AG08396 (cell line): ENCODE measurements at regions not wholly inside any gene's neighbourhood (a gene's known extent, or its start where the extent isn't known, plus 50 kb on each side); places are given as distances from the start of the nearest gene placed in this dataset.
"Not testable (repeated sequence)": the region's sequence is repeated elsewhere in the genome, so short reads cannot be mapped to it uniquely, and the experiment has no call there.

Experiments
- DNase-seq: peaks from one replicate; pipeline ENCODE4 v3.0.0; 2012; ENCODE audit warnings: low spot score, mixed read lengths

DNA sequence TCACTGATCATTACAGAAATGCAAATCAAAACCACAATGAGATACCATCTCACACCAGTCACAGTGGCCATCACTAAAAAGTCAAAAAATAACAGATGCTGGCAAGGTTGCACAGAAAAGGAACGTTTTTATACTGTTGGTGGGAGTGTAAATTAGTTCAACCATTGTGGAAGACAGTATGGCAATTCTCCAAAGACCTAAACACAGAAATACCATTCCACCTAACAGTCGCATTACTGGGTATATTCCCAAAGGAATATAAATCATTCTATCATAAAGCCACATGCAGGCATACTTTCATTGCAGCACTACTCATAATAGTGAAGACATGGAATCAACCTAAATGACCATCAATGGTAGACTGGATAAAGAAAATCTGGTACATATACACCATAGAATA is 83.2 kb upstream of the ARID5B start:
- not testable (repeated sequence) for DNase-seq

DNA sequence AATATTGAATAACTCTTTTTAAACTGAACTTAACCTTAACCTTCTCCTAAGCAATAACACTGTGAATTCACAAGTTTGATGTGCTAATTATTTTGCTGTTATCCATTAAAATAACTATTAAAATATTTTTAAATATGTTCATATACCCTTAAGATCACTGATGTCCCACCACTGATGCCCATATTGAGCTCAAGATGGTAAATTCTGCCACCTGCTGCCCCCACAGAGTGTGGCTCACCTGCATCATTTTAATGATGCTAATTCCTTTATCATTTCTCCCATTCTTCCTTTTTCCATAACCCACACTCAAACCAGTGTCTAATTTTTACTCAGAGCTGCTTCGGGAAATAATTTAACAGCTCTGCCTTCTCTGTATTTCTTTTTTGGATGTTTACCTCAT is 82.3 kb upstream of the ARID5B start:
- no peak for DNase-seq

DNA sequence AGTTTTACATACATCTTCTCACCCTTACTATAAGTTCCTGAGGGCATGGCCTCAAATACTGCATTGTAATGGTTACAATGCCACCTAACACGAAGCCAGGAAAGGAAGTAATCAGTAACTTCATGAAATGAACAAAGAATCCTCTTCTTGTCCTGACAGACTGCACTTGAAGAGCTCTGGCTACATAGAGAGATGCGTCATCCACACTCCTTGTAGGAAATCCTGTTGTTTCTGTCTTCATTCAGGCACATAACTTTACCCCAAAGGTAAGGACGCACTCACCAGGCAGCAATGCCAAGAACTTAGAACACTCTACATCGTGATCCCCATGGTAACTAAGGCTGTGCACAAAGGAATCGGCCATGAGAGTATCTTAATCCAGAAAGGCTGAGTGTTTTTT is 80.3 kb upstream of the ARID5B start:
- no peak for DNase-seq

DNA sequence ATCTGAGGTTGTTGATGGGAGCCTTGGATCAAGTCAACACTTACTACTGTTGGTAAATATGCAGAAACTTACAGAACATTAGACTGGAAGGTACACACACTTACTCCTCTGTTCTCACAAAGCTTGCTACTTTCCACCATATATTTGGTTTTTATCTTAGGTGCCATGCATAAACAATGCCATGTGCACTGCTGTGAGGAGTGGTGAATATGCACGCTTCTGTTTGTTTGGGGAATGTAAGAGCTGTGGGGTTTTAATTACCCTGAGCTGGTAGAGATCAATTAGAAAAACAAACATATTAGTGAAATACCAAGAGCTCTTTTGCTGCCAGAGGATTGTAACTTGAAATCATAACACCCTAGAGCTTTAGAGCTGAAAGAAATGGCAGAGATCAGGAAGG is 79.8 kb upstream of the ARID5B start:
- DNase-seq = no peak

DNA sequence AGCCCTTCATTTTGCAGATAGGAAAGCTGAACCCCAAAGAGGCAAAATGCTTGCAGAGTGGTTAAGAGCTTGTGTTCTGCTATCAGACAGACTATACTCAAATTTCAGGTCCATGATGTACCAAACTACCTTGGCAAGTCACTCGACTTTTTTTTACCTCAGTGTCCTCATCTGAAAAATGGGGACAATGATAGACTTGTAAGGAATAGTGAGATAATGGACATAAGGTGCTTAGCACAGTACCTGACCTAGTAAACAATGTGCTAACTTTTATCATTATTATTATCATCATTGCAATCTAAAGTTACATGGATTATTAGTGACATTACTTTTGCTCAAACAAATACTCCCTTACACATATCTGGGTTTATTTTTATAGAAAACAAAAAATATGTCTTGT is 79.4 kb upstream of the ARID5B start:
- DNase-seq = no peak

DNA sequence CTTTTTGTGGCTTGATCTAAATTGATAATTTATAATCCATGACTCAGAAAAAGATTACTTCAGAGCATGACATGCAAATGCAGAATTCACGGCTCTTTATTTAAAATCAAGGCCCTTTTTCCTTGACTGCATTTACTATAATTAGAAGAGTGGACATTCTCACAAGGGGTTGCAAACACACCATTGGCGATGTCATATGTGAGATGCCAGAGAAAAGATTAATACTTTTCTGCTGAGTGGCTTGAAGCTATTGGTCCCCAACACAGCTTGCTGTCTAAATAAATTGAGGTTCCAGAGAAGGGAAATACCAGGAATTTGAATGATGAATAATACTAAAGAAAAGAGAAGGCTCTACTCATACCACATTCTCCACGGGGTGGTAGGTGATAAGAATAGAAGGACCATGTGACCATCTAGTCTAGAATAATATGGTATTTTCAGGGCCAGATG is 78.7 kb upstream of the ARID5B start:
- DNase-seq = no peak

DNA sequence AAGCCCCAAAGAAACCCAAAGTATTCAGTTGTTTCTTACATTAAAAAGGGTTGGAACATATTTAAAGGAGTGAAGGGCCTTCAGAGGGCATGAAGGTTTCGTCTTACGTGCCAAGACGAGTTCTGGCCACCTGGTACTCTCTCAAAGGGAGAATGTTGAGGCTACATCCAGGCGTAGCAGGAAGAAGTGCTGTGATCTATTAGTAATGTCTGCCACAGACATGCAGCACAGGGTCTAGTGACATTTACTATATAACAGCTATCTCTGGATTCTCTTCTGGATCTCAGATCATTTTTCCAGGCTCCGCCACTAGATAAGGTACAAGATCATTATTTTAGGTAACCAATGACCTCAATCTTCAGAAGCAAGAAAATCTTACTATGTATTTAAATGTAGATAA is 76.5 kb upstream of the ARID5B start:
- DNase-seq = no peak

DNA sequence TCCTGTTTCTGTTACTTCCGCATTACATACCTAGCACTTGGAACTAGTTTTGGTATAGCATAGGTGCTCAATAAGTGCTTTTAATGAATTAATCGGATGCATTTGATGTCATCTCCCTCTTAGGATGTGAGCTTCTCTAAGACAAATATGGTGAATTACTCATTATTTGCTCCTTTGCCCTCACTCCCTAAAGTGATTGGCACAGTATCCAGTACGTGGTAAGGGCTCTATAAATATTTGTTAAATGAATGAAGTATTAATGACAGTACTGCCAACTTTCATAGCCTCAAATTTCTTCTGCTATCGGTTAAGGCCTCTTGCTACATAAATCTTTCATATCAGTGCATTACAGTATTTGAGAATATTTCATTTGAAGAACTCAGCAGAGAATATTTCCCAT is 75.9 kb upstream of the ARID5B start:
- DNase-seq = no peak

DNA sequence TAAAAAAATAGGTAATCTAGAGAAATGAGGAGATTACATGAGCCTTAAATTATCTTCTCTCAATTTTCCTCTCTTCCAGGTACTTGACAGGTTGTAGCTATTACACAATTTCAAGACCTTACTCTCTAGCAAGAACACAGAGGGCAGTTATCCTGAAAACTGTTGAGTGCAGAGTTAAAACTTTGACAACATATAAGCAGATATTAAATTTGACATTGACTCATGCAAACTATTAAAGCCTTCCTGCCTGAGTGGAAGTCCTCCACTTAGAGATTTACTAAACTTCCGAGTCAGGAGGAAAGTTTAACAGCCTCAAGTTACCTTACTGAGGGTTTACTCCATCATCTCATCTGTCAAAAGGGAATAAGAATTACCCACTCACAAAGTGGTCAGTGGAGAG is 73.5 kb upstream of the ARID5B start:
- no peak for DNase-seq

DNA sequence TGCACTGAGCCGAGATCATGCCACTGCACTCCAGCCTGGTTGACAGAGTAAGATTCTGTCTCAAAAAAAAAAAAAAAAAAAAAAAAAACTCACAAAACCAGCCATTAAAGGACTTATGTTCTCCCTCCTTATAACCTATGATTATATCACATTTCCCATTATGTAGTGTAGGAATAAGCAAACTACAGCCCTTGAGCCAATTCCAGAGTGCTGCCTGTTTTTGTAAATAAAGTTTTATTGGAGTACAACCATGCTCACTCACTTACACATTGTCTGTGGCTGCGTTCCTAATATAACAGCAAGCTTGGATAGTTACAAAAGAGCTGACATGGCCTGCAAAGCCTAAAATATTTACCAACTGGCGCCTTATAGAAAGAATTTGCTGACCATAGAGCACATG is 72.7 kb upstream of the ARID5B start:
- DNase-seq = no peak

DNA sequence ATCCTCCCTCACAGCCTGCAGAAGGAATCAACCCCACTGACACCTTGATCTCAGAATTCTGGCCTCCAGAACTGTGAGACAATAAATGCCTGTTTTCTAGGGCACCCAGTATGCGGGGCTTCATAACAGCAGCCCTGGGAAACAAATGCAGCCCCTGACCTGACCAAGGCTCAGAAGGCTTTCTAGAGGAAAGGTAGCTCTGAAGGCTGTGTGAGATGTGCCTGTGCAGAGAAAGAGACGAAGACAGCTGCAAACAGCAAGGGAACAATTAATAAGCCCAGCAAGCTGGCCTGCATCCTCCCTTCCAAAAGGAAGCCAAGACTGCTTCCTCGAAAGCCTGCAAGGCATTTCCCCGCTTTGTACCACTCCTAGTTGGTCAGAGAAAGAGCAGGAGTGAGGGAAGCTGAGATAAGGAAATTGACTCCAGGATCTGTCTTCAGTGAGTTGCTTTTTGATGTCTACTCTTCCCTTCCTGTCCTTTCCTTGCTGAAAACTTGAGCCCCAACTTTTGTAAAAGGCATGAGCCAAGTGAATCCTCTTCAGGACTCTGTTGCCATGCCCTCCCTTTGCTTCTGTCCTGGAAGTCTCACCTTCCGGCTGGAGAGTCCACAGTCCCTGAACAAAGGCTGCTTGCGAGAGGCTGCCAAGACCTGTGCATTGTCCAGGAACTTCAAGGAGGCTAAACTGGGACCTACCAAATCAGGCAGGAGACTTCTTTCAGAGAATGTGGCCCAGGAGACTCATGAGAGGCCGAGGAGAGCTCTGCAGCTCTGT is 71.2 kb upstream of the ARID5B start:
- no peak for DNase-seq

DNA sequence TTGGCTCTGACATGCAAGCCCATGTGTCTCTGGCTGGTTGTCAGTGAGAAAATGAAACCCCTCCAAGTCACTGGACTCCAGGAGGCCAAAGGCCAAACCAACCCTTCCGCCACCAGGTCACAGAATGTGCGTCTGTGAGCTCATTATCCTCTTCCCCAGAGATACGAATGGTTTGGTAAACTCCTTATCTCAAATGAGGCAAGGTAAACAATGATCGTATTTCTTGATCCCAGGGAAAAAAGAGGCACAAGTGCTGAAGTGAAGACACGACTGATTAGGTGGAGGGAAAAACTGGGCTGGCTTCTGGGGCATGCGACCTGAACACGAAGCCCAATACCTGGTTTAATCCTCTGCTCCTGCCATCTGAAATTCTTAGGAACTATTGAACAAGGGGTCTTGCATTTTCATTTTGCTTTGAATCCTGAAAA is 70.6 kb upstream of the ARID5B start:
- no peak for DNase-seq

DNA sequence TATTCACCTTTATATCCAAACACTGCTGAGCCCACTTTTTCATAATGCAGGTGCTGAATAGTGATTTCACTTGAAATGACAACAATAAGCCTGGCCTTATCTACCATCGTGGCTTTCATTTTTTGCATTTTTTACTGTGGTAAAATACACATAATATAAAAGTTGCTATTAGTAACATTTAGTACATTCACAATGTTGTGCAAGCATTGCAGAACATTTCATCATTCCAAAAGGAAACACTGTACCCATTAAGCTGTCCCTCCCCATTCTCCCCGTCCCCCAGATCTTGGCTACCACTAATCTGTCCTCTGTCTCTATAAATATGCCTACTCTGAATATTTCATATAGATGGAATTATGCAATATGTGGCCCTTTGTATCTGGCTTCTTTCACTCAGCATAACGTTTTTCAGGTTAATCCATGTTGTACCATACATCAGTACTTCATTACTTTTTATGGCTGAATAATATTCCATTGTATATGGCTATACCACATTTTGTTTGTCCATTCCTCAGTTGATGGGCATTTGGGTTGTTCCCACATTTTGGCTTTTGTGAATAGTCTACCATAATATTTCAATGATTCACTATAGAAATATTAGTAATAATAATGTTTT is 68.5 kb upstream of the ARID5B start:
- no peak for DNase-seq

DNA sequence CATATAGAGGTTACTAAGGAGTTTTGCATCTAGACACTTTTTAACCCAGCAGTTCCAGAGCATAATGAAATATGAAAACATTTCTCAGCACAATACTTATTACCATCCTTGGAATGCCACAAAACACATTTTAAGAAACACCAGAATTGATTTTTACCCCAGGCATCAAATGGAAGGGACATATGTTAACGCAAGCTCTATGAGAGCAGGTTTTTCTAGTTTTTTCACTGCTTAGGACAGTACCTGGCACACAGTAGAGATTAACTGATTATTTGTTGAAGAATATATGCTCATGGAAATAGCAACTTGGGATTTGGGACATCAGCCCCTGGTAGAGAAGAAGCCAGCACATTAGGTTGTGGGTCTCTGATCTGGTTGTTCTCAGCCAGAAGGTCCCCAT is 67.0 kb upstream of the ARID5B start:
- DNase-seq = no peak

DNA sequence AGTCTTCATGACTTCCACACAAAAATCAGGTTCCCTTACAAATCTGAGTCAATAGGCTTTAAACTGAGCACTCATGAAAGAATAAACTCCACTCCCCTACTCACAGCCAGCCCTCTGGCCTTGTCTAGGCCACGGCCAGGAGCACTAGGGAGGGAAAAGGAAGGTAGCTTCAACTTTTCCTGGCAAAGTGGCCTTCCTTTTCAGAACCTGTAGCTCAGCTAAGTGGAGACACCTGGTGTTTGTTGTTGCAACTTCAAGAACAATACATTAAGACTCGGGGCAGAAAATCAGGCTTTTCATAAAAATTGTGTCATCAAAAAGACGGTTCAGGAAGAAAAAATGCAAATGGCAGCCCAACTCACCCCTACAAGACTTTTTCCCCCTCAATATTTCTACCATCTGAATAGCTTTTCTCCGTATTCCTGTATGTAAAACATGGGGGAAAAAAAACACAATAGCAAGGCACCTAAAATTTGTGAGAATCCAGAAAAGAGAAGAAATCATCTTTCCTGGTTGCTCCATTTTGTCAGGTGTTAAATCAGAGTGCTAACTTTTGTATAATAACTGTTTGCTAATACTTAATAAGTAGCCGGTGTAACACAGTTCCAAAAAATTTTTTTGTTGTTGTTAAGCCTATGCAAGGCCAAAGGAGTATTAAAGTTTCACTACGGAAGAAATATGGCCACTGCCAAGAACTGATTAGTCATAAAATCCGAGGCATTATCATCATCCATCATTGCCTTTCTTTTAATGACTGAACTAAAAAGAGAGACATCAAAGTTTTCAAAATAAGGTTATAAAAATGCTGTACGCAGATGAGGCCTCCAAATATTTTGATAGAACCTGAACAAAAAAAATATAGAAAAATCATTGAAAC is 66.2 kb upstream of the ARID5B start:
- DNase-seq = no peak

DNA sequence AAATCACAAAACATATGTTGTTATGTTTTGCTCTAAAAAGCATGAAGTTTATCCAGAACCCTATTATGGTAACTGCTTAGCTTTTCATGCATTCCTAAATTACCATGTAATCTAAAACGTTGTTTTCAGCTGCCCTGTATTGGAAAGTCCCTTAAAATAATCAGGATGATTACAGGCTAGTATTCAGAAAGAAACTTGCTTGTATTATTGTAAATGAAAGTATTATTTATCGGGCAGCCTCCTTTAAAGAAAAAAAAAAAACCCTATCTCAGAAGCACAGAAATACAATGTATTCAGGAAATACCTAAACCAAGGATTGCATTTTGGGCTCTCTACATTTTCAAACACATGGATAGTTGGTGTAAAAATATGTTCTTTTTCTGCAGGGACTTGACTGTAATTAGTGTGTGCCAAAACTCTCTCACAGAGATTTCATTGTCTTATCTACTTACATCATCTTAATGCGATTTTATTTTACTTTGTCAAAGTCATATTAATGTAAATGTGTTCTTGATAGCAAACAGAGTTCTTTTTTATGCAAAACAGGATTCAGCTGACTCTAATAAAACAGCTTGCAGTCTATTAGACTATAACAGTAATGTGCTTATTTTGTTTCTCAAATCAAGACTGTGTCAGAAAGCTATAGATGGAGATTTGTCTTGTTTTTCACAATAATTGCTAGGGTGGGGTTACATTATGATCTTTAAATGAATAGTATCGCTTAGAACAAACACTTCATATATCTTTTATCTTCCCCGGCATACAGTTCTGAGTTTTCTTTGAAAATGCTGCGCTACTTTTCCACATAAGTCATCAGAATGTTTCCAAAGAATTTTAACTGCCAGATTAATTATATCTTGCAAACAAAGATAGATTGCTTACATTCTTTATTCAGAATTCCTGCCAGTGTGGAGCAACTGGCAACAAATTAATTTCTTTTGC is 65.3 kb upstream of the ARID5B start:
- DNase-seq = no peak

DNA sequence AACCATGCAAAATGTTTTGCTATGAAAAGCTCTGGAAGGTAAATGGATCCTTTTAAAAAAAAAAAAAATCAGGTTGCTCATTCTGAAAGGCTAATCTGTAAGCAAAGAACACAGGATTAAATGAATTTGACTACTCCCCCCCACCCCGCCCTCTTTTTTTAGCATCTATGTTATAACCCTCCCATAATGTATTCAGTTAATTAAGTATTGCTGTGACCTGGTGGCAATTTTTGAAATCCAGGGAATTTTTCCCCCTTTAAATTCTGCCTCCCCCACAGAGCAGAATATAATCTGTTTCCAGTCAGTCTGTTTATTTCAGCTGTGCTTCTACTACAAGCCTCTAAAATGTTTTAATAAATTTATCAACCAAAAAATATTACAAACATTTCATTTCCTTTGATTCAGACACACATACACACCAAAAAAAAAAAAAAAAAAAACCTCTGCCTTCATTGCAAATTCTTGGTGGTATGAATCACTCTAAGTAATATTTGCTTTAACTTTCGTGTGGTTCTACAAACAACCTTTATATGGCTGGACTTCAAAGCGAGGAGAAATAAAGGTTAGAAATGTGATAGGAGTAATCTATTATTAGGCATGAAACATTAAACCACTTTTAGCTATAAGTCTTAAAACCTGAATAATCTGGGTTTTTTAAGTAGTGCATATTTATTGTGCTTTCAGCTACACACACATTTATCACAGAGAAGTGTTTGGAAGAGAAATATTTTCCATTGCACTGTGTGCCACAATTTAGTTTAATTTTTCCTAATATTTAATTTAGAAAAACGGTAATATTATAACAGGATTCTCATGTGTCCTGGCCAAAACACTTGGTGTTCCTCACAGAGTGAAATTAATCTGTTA is 64.4 kb upstream of the ARID5B start:
- peak; percentile 46 for DNase-seq

DNA sequence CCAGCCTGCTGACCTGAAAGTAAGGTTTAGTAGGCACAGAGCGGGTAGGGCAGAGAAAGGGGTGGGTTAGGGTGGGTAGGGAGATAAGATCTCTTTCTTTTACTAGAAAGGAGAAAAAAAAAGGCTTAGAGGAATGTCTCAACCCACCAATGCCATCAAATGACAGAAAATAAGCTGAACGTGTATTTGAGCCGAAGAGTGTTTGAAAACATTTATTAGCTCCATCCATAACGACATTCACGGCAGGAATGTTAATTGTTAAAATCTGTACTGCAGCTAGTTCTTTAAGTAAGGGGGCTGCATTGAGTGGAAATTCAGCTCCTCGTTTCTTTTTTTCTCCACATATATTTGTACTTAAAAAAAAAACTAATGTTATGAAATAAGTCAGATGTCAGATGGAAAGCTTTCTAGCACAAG is 63.7 kb upstream of the ARID5B start:
- DNase-seq = no peak

DNA sequence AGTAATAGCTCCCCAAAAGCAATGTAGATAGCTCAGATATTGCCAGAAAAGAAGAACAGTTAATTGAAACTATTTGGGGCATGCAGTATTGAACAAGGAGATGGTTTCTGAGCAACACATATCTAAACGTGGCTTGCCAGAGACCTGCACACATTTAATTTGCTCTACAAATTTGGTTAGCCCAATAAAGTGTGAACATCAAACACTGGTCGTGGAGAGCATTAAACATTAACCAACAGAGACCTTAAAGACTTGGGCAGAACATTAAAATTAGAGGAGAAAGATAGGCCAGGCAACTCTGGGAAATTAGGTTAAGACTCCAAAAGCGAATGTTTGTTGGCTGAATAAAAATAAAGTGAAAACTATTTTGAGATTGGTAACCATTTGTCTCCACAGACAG is 61.6 kb upstream of the ARID5B start:
- DNase-seq = no peak

DNA sequence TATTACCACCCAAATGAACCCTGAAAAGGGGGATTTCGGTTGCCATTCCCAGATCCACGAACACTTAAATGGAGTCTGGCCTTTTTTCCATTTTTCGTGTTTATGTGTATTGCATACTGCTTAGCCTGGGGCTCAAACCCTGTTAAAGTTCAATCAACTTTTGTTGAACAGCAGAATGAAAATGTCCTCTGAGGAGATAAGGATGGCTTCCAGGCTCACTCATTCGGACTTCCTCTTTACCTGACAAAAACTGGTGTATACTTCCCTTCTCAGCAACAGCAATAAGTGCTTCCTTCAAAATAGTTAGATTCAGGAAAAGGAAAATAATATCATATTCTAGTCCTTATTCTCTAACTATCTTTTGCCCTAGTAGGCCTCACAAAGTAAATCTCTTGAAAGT is 61.1 kb upstream of the ARID5B start:
- no peak for DNase-seq

DNA sequence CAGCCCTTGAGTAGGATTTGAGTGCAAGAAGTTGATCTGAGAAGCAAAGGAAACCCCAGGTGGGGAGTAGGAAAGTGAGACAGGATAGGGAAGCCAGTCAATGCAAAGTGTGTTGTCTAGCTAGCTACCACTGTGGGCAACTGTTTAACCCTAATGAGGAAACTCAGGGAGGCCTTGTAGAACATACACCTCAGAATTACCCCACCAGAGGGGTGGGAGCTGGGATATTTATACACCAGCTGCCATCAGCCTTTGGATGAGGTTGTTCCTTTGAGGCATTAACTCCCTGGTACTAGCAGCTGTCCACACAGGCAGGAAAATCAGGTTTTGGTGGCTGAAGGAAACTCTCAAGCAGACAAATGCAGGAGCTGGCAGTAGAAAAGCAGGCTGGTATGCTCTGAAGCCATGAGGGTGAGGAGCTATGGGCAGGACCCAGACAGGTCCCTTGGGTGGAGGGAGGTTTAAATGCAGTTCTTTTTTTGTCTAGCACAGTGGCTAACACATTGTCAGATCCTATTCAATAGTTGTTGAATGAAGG is 60.1 kb upstream of the ARID5B start:
- DNase-seq = no peak
